H7 (cell line): ENCODE measurements at regions not wholly inside any gene's neighbourhood (a gene's known extent, or its start where the extent isn't known, plus 50 kb on each side); places are given as distances from the start of the nearest gene placed in this dataset.

Experiments
- DNase-seq: peaks from one replicate; pipeline ENCODE4 v3.0.0; 2012
- H3K27me3 ChIP-seq: 2 replicates; pipeline ENCODE4 v1.6.0; 2011; ENCODE audit warnings: mild to moderate bottlenecking, low read length; ENCODE audit not compliant: control insufficient read depth, insufficient read depth
- H3K36me3 ChIP-seq: replicated peaks from 2 replicates; pipeline ENCODE4 v1.5.1; 2011; ENCODE audit warnings: low read length; ENCODE audit not compliant: control insufficient read depth, insufficient read depth
- H3K4me3 ChIP-seq: 2 replicates; pipeline ENCODE4 v1.5.1; 2011; ENCODE audit warnings: low read depth, mild to moderate bottlenecking, control low read depth, low read length, moderate library complexity; ENCODE audit not compliant: insufficient read depth

DNA sequence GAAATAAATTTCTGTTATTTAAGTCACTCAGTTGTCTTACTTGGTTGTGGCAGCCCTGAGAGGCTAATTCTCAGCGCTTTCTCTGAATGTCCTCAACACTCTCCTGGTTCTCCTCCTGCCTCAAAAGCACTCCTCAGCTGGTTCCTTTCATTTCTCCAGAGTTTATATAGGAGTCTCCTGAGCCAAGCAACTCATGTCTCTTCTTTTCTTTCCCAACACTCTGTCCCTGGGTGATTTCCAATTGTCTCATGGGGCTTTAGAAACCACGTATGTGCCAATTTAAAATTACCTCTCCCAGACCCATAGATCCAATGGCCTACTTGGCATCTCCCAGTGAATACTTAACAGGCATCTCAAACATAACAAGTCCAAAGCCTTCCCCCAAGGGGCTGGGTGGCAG is 184.3 kb downstream of the TTC32 start:
- Histone ChIP-seq H3K36me3 (no peaks in the 10 kb centered on the region), H3K4me3 (no peak overlapping the region), H3K27me3 (no peaks in the 10 kb centered on the region)
- no peak for DNase-seq

DNA sequence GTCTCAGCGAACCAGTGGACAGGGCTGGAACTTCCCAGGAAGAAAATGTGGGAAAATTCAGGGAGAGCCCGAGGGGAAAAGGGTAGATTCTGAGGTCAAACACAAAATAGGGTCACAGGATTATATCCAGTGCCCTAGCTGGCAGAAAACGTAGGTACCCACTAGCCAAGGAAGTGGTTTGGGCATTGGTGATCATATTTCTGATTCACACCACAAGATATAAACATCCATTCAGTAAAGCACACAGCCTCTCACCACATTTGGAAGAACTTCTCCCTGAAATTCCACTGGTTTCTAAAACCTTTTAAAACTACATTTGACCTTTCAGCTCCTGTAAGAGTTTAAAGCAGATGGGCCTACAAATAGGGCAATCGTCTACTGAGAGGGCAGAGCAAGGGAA is 186.9 kb downstream of the TTC32 start:
- Histone ChIP-seq H3K4me3 (no peak overlapping the region), H3K27me3 (no peaks in the 10 kb centered on the region), H3K36me3 (no peaks in the 10 kb centered on the region)
- DNase-seq = no peak

GRCh38 chr2:19712850-19713249 is 188.9 kb downstream of the TTC32 start:
- Histone ChIP-seq H3K36me3 (no peaks in the 10 kb centered on the region), H3K27me3 (no peaks in the 10 kb centered on the region), H3K4me3 (no peak overlapping the region)
- no peak for DNase-seq

GRCh38 chr2:19711470-19712372 is 190.1 kb downstream of the TTC32 start:
- no peaks in the 10 kb centered on the region for H3K27me3 ChIP-seq
- no peak overlapping the region for H3K4me3 ChIP-seq
- no peaks in the 10 kb centered on the region for H3K36me3 ChIP-seq
- peak; percentile 41 for DNase-seq

GRCh38 chr2:19710230-19710629 is 191.6 kb downstream of the TTC32 start:
- Histone ChIP-seq H3K4me3 (no peak overlapping the region), H3K27me3 (no peaks in the 10 kb centered on the region), H3K36me3 (no peaks in the 10 kb centered on the region)
- DNase-seq = no peak

DNA sequence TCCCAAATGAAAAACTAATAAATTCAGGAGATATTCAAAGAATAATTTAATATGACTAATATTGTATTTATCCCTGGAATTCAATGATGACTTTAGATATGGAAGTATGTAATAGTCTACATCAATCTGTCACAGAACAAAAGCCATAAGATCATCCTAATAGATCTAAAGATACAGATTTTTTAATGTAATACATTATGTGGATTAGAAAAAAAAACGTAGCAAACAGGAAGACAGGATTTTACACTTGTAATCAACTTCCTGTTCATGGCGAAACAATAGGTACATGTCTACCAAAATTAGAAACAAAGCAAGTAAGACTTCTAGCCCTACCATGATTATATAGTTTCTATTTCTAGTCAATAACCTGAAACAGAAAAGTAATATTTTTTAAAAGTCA is 192.2 kb downstream of the TTC32 start:
- no peak for DNase-seq
- H3K27me3 ChIP-seq = no peaks in the 10 kb centered on the region
- H3K4me3 ChIP-seq = no peak overlapping the region
- no peaks in the 10 kb centered on the region for H3K36me3 ChIP-seq

GRCh38 chr2:19708776-19709175 is 193.0 kb downstream of the TTC32 start:
- no peaks in the 10 kb centered on the region for H3K27me3 ChIP-seq
- H3K36me3 ChIP-seq = no peaks in the 10 kb centered on the region
- DNase-seq = no peak
- H3K4me3 ChIP-seq = no peak overlapping the region

DNA sequence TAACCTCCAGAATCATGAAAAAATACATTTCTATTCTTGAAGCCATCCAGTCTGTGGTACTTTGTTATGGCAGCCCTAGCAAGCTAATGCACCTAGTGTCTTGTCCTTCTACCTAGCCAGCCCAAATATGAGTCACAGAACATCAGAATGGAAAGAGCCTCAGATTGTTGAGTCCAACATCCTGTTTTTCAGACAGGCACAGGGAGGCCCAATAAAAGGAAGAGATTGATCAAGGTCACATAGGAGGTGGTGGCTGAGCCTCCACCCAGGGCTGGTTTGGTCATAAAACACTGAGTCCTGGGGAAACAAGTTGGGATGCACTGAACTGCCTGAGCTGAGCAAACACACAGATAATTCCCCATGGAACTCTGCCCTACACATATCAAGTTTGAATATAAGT is 195.5 kb downstream of the TTC32 start:
- Histone ChIP-seq H3K4me3 (no peak overlapping the region), H3K36me3 (no peaks in the 10 kb centered on the region), H3K27me3 (no peaks in the 10 kb centered on the region)
- no peak for DNase-seq

DNA sequence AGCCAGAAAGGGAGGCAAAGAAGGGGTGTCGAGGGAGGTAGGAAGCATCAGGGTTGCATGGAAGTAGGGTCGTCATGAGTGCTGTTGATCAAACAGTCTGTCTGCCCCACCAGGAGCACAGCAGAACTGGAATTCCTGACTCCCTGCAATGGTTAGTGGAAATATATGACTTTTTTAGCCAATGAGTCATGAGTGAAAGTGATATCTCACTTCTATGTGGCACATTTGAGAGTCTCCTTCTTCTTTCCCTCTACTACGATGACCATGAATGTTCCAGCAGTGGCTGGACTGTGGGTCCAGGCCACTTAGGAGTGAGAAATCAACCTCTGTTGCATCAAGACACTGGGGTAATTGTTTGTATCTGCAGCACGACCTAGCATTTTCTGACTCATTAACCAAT is 199.5 kb downstream of the TTC32 start:
- Histone ChIP-seq H3K27me3 (no peaks in the 10 kb centered on the region), H3K4me3 (no peak overlapping the region), H3K36me3 (no peaks in the 10 kb centered on the region)
- DNase-seq = no peak

DNA sequence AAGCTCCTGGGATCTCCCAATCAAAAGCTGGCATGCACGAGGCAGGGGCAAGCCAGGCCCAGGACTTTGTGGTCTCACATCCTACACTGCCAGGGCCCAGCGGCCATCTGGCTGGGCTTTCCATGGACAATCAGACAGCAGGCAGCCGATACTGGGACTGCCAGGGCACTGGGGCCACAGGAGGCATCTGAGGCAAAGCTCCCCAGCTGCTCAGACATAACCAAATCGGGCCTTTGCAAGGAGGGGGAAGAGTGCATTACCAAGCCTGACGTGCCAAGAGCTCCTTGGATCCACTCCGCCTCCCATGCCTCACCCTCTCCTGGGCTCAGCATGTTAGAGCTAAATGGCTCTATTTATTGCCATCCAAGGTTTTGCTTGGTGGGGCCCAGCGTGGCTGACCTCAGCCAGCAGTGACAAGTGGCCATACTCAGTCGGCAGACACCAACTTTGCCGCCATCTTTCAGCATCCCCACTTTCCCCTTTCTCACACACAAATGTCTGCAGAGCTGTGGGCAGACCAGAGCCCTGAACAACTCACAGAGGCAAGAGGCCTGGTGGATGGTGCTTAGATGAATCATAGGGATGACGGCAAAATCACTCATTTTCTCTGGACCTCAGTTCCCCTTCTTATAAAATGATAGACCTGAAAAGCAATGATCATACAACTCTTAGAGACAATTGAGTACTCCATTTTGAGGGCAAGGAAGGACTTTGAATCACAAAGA is 200.8 kb downstream of the TTC32 start:
- no peak overlapping the region for H3K4me3 ChIP-seq
- DNase-seq = no peak
- H3K36me3 ChIP-seq = no peaks in the 10 kb centered on the region
- H3K27me3 ChIP-seq = no peaks in the 10 kb centered on the region

DNA sequence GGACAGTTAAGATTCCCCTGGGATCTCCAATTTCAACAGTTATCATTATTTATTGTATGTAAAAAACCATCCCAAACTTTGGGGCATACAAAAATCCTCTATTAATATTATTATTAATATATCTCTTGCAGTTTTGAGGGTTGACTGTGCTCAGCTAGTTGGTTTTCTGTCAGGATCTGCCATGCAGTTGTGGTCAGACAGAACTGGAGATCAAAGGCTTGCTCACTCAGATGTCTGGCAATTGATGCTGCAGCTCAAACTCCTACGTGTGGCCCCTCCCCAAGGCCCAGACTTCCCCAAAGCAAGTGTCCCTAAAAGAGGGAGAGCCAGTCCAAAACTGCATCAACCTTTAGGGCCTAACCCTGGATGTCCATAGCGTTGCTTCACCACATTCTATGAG is 204.7 kb downstream of the TTC32 start:
- H3K4me3 ChIP-seq = no peak overlapping the region
- no peaks in the 10 kb centered on the region for H3K27me3 ChIP-seq
- no peak for DNase-seq
- no peaks in the 10 kb centered on the region for H3K36me3 ChIP-seq

DNA sequence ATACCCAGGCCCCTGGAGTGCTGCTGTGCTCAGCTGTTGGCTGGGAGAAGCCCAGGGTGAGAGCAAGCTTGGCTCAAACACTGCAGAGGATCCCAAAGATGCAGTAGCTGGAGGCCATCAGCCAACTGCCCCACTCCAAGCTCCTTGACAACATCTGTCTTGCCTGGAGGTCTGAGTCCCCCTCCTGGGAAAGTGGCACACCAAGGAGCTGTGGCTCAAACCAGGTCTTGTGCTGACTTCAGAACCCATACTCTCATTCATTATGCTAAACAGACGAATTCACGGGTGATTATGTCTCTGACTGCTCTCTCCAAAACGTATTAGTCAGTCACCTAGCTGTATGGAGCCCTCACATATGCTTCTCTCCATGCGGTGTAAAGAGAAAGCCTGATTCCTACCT is 206.1 kb downstream of the TTC32 start:
- no peak overlapping the region for H3K4me3 ChIP-seq
- H3K27me3 ChIP-seq = no peaks in the 10 kb centered on the region; the same call in 1 of the 2 replicates
- no peaks in the 10 kb centered on the region for H3K36me3 ChIP-seq
- no peak for DNase-seq

GRCh38 chr2:19691892-19692291 is 209.9 kb downstream of the TTC32 start:
- Histone ChIP-seq H3K36me3 (no peaks in the 10 kb centered on the region), H3K4me3 (no peak overlapping the region), H3K27me3 (no peaks in the 10 kb centered on the region; the same call in 1 of the 2 replicates)
- DNase-seq = no peak

DNA sequence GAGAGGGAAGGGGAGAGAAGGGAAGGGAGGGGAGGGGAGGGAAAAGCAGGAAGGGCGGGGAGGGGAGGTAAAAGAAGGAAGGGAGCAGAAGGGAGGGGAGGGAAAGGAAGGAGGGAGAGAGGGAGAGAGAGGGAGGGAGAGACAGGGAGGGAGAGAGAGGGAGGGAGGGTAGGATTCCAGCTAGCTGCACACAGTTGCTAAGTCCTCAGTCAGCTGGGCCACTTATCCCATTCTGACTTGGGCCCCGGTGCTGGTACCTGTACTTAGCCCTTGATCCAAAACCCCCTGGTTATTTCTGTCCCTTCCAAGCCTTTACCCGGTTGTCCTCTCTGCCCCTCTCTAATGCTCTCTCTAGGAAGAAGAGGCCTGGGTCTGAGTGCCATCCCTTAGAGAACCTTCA is 211.4 kb downstream of the TTC32 start:
- H3K27me3 ChIP-seq = no peaks in the 10 kb centered on the region; the same call in 1 of the 2 replicates
- H3K4me3 ChIP-seq = no peak overlapping the region
- DNase-seq = no peak
- H3K36me3 ChIP-seq = no peaks in the 10 kb centered on the region

GRCh38 chr2:19689646-19690168 is 212.1 kb downstream of the TTC32 start:
- no peaks in the 10 kb centered on the region for H3K36me3 ChIP-seq
- no peak for DNase-seq
- H3K27me3 ChIP-seq = no peaks in the 10 kb centered on the region; the same call in 1 of the 2 replicates
- H3K4me3 ChIP-seq = no peak overlapping the region
